Activated naive CD8-positive, alpha-beta T cell (primary cell): ENCODE measurements at regions not wholly inside any gene's neighbourhood (a gene's known extent, or its start where the extent isn't known, plus 50 kb on each side); places are given as distances from the start of the nearest gene placed in this dataset.
"Not testable (repeated sequence)": the region's sequence is repeated elsewhere in the genome, so short reads cannot be mapped to it uniquely, and the experiment has no call there.

Source experiments
- H3K27ac Mint-ChIP-seq: one replicate; pipeline ENCODE4 v1.8.0; 2021; ENCODE audit warnings: mixed read lengths
- H3K27me3 Mint-ChIP-seq: one replicate; pipeline ENCODE4 v1.8.0; 2021; ENCODE audit warnings: mixed read lengths
- H3K36me3 Mint-ChIP-seq: one replicate; pipeline ENCODE4 v1.8.0; 2021; ENCODE audit warnings: mixed read lengths
- H3K4me1 Mint-ChIP-seq: one replicate; pipeline ENCODE4 v1.8.0; 2021; ENCODE audit warnings: low read depth, mixed read lengths
- H3K4me3 Mint-ChIP-seq: one replicate; pipeline ENCODE4 v1.8.0; 2021; ENCODE audit warnings: mild to moderate bottlenecking, mixed read lengths
- H3K9me3 Mint-ChIP-seq: one replicate; pipeline ENCODE4 v1.8.0; 2021; ENCODE audit warnings: low read depth, mixed read lengths

DNA sequence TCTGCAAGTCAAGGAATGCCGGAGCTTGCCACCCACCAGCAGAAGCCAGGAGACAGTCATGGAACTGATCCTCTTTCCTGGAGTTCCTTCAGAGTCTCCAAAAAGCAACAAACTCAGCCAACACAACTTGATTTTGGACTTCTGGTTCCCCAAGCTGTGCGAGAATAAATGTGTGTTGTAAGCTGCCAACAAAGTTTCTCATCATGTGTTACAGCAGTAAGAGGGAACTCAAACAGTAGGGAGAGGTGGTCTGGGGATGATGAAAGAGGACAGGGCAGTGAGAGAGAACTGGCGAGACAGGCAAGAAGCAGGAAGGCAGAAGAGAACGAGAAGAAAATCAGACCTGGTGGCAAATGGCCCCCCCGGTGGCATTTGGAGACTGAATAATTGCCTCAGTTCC, 204.9 kb downstream of the MAF start:
- Mint-ChIP-seq H3K4me1 (no peaks in the 10 kb centered on the region), H3K4me3 (no peak overlapping the region), H3K9me3 (no peaks in the 10 kb centered on the region), H3K27me3 (no peaks in the 10 kb centered on the region), H3K27ac (no peak overlapping the region), H3K36me3 (no peaks in the 10 kb centered on the region)

DNA sequence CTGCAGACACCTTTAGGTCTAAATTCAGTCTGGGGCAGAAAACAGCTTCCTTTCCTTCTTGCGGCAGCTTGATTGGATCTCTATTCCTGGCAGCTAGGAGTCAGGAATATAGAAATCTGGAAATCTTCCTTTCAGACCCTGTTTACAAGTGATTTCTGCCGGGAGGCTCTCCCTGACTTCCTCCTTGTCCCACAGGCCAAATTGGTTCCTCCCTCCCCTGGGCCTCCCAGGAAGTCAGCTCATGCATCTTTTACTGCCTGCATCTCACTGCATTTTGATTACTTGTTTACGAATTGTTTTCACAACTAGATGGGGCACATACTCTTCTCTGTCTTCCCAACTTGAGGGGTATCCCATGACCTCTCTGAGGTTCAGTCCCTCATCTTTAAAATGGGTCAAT, 206.3 kb downstream of the MAF start:
- H3K4me1 Mint-ChIP-seq: no peaks in the 10 kb centered on the region
- H3K9me3 Mint-ChIP-seq: no peaks in the 10 kb centered on the region
- no peak overlapping the region for H3K27ac Mint-ChIP-seq
- no peak overlapping the region for H3K4me3 Mint-ChIP-seq
- no peaks in the 10 kb centered on the region for H3K36me3 Mint-ChIP-seq
- H3K27me3 Mint-ChIP-seq: peaks cover 1% of the 10 kb centered on the region

DNA sequence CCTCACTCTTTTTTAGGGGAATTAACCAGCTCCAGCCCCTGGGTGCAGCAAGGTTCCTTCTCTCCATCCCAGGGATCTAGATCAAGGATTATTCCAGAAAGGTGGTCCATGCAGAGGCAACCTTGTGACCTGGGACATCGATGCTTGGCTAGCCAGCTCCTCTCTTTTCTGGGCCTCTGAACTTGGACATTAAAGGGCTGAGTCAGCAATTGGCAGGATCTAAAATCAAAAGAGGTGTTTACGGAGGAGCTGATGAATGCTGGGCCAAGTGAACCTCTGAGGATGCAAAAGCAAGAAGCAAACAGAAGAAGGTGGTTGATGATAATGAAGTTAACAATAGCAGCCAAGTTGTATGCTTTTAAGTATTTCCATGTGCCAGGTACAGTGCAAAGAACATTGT, 207.0 kb downstream of the MAF start:
- H3K36me3 Mint-ChIP-seq: no peaks in the 10 kb centered on the region
- H3K9me3 Mint-ChIP-seq: no peaks in the 10 kb centered on the region
- H3K27me3 Mint-ChIP-seq: peaks cover 1% of the 10 kb centered on the region
- no peak overlapping the region for H3K27ac Mint-ChIP-seq
- H3K4me3 Mint-ChIP-seq: no peak overlapping the region
- H3K4me1 Mint-ChIP-seq: no peaks in the 10 kb centered on the region

DNA sequence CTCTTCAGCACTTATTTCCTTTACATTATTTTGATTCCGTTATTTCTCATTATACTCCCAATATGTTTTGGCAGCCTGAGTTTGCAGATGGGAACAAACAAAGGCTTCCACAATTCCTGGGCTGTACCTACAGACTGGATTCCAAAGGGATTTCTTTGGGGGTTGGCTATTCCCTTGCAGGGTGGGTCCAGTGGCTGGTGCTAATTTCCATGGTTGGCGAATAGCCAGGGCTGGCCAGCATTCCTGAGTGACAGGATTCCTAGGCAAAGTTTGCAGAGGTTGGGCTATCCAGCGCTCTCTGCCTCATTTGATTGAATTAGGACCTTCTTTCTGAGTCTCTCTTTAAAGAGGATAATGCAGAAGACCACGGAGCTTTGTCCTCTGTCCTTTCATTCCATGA, 207.4 kb downstream of the MAF start:
- Mint-ChIP-seq H3K4me3 (no peak overlapping the region), H3K27me3 (peaks cover 1% of the 10 kb centered on the region), H3K36me3 (no peaks in the 10 kb centered on the region), H3K9me3 (no peaks in the 10 kb centered on the region), H3K4me1 (no peaks in the 10 kb centered on the region), H3K27ac (no peak overlapping the region)

DNA sequence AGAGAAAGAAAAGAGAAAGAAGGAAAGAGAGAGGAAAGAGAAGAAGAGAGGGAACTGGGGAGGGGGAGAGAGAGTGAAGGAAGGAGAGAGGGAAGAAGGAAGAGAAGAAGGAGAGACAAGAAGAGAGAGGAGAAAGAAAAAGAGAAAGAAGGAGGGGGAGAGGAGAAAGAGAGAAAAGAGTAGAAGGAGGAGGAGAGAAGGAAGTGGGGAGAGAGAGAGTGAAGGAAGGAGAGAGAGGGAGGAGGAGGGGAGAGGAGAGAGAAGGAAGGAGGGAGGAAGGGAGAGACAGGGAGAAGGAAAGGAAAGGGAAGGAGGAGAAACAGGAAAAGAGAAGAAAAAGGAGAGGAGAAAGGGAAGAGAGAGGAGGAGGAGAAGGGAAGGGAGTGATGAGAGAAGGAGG, 208.5 kb downstream of the MAF start:
- Mint-ChIP-seq H3K4me1 (no peaks in the 10 kb centered on the region), H3K36me3 (no peaks in the 10 kb centered on the region), H3K27me3 (peaks cover 1% of the 10 kb centered on the region), H3K27ac (no peak overlapping the region), H3K9me3 (no peaks in the 10 kb centered on the region), H3K4me3 (no peak overlapping the region)

DNA sequence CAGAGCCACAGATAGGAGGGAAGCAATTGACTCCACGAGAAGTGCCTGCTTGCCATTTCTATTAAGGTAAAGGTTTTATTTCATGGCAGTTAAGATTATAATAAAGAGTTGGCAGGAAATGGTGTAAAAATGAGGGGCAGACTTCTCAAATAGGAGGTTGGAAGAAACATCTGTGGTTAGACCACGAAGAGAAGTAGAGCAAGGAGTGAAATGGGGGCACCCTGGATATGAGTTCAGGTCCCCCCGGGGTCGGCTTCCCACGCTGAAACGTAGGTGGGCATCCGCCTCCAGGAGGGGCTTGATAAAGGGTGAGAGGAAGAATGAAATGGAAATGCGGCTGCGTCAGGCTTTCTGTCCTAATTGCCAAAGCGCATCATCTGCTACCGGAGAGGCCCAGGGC, 209.1 kb downstream of the MAF start:
- Mint-ChIP-seq H3K36me3 (no peaks in the 10 kb centered on the region), H3K27me3 (peaks cover 1% of the 10 kb centered on the region), H3K27ac (no peak overlapping the region), H3K9me3 (no peaks in the 10 kb centered on the region), H3K4me1 (no peaks in the 10 kb centered on the region), H3K4me3 (no peak overlapping the region)

DNA sequence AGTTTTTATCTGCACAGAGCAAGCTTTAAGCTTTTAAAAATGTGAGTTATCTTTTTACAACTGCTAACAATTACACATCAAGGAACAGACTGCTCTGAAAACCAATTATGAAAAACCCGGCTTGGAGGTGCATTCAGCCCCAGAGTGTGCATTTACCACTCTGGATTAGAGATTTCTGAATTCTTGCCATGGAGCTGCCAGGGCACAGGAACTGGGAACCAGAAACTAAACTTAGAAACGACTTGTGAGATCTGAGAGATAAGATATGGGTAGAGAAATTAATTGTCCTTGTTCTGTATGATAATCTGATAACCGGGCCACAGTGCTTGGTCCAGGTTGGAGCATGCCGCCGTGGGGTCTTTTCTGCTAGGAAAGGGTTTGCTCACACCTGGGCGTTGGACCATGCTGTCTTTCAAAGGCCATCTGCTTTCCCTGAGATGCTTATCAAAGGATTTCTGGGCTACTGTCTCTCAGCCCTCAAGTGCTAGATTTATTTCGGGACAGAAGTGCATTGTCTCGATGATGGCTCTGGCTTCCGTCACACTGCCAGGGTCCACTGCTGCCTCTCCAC, 210.0 kb downstream of the MAF start:
- H3K36me3 Mint-ChIP-seq: no peaks in the 10 kb centered on the region
- H3K9me3 Mint-ChIP-seq: no peaks in the 10 kb centered on the region
- no peak overlapping the region for H3K27ac Mint-ChIP-seq

DNA sequence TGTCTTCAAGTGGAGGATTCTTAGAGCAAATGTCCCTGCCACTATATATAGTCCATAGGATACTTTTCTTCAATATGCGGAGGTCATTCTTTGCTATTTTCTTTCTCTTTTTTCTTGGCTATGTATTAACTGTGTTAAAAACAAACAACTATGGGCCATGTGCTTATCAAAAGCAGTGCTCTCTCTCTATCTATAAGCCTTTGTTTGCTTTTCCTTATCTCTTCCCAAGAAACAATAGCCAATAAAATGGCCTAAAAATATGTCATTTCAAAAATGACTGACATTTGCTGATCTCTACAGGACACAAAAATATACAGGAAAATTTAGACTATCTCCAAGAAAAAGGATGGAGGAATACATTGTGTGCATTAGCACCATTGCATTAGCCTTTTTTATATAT, 212.1 kb downstream of the MAF start:
- Mint-ChIP-seq H3K4me3 (no peak overlapping the region), H3K36me3 (no peaks in the 10 kb centered on the region), H3K4me1 (no peaks in the 10 kb centered on the region), H3K9me3 (no peaks in the 10 kb centered on the region), H3K27me3 (peaks cover 4% of the 10 kb centered on the region), H3K27ac (no peak overlapping the region)

More for the DNA sequence above, 210.0 kb downstream of the MAF start:
- Mint-ChIP-seq H3K4me1 (no peaks in the 10 kb centered on the region), H3K27me3 (peaks cover 4% of the 10 kb centered on the region), H3K4me3 (no peak overlapping the region)

DNA sequence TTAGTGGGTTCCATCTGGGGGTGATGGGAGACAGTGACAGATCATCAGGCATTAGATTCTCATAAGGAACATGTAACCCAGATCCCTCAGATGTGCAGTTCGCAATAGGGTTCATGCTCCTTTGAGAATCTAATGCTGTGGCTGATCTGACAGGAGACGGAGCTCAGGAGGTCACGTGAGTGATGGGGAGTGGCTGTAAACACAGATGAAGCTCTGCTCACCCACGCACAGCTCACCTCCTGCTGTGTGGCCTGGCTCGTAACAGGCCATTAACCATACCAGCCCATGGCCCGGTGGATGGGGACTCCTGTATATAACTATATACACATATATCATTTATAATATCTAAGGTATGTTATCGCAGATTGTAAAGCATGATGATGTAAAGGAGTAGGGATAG, 214.2 kb downstream of the MAF start:
- Mint-ChIP-seq H3K4me1 (peaks cover 10% of the 10 kb centered on the region), H3K36me3 (no peaks in the 10 kb centered on the region), H3K9me3 (no peaks in the 10 kb centered on the region), H3K27me3 (peaks cover 4% of the 10 kb centered on the region), H3K27ac (no peak overlapping the region), H3K4me3 (no peak overlapping the region)

DNA sequence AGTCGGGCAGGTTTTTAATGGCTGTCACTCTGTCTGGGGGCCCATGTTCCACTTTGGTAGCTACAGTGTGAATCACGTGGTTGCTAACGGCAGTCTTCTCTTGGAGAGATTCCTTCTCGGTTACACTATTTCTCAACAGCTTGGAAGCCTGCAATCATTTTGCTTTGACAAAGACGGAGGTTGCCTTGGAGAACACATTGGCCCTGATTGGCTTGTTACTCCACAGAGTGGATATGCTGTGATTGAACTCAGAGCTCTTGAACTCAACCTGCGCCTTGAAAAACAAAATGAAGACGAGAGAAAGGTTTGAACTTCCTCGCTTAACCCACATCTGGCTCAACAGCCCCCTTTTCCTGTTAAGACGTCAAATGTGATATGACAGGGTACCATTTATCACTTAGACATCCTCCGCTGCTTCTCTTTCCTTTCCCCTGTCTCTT, 218.9 kb downstream of the MAF start:
- Mint-ChIP-seq H3K9me3 (no peaks in the 10 kb centered on the region), H3K27me3 (peaks cover 6% of the 10 kb centered on the region), H3K4me3 (no peak overlapping the region), H3K27ac (no peak overlapping the region), H3K4me1 (peaks cover 23% of the 10 kb centered on the region), H3K36me3 (no peaks in the 10 kb centered on the region)

DNA sequence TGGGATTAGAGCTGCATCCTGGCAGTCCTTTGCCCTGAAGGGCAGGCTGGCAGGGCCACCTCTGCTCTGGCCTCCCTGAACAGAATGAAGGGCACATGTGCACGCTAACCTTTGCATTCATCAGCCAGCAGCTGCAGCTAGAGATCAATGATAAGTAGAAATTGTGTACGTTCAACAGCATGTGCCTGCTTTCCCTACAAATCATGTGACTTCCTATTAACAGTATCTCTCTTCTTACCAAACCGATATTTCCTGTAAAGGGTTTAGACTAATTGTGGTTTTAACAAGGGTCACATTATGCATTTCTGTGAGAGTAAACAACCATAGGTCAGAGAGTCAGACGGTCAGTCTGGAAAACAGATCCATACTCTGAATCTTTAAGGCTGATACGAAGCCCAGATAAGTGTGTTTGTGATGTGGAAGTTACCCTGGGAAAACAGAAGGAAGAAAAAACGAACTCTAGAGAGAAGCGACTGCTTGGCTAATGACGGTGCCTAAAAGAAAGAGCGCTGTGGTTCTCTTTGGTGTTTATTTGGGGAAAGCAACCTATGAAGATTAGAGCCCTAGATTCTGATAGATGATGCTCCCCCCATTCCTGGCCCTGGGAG, 219.4 kb downstream of the MAF start:
- Mint-ChIP-seq H3K27ac (peak overlapping the region; percentile 67), H3K36me3 (no peaks in the 10 kb centered on the region), H3K9me3 (no peaks in the 10 kb centered on the region), H3K4me1 (peaks cover 23% of the 10 kb centered on the region), H3K27me3 (peaks cover 4% of the 10 kb centered on the region), H3K4me3 (peak overlapping the region; percentile 53)

DNA sequence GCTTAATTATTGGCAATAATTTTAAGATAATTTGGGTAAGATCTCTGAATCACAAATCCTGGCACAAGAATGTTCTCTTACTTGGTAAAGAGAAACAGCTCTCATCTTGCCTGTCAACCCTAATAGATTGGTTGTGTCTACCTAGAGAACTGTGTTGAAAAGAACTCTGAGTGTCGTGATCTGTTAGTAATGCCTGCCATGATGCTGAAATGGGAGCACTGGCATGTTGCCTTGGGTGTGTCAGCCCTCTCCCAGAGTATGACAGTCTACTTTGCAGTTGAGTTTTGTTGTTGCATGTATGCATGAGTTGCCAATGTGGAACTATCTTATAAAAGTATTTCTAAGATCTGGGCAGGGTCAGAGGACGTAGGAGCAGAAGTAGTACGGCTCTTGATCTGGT, 221.4 kb downstream of the MAF start:
- H3K4me1 Mint-ChIP-seq: peaks cover 23% of the 10 kb centered on the region
- H3K4me3 Mint-ChIP-seq: no peak overlapping the region
- peaks cover 4% of the 10 kb centered on the region for H3K9me3 Mint-ChIP-seq
- peaks cover 8% of the 10 kb centered on the region for H3K27me3 Mint-ChIP-seq
- H3K36me3 Mint-ChIP-seq: peaks cover 2% of the 10 kb centered on the region
- no peak overlapping the region for H3K27ac Mint-ChIP-seq

DNA sequence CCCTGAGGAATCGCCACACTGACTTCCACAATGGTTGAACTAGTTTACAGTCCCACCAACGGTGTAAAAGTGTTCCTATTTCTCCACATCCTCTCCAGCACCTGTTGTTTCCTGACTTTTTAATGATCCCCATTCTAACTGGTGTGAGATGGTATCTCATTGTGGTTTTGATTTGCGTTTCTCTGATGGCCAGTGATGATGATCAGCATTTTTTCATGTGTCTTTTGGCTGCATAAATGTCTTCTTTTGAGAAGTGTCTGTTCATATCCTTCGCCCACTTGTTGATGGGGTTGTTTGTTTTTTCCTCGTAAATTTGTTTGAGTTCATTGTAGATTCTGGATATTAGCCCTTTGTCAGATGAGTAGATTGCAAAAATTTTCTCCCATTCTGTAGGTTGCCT, 223.5 kb downstream of the MAF start:
- not testable (repeated sequence) for H3K9me3 Mint-ChIP-seq, H3K27ac Mint-ChIP-seq, H3K36me3 Mint-ChIP-seq, H3K27me3 Mint-ChIP-seq, H3K4me3 Mint-ChIP-seq
- H3K4me1 Mint-ChIP-seq: peaks cover 21% of the 10 kb centered on the region

DNA sequence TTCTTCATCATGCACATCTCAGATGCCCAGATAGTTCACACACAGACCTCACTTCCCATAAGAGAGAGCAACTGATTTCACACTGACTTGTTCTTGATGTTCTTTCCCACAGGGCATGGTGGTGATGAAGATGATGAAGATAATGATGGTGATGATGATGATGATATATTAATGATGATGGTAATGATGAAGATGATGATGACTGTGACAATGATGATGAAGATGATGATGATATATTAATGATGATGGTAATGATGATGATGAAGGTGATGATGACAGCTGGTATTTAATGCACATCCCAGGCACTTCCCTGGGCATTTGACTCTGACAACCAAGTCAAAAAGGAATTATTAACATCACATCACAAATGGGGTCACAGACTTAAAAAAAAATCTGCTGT, 225.2 kb downstream of the MAF start:
- Mint-ChIP-seq H3K4me1 (peaks cover 3% of the 10 kb centered on the region), H3K9me3 (peaks cover 12% of the 10 kb centered on the region), H3K36me3 (peaks cover 7% of the 10 kb centered on the region), H3K4me3 (no peak overlapping the region), H3K27ac (no peak overlapping the region), H3K27me3 (peaks cover 9% of the 10 kb centered on the region)

DNA sequence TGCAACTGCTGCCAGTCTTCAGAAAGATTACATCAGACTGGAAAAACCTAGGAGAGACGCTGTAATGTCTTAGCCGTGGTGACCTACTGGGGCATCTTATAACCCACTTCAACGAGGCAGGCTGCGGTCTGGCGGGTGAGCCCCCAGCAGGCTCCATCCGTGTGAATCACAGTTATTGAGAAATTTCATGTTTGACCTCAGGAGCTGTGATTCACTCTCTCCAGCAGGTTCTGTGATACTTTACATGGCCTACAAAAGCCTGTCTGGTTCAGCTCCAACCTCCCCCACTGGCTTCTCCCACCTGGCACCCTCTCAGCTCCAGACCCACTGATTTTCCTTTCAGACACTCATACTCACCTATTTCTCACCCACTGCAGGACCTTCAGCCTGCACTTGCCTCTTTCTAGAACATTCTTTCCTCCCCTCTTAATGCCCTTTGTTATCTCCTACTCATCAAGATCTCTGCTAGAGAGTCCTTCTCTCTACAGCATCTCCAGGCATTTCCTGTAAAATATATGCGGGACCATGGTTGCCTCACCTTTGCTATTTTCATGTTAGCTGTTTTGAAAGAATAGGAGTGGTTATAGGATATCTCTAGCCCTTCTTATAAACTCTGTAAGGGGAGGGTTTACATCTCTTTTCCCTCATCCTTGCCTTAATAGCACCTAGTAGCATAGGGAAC, 227.9 kb downstream of the MAF start:
- Mint-ChIP-seq H3K9me3 (peaks cover 12% of the 10 kb centered on the region), H3K4me3 (no peak overlapping the region), H3K27ac (no peak overlapping the region), H3K4me1 (no peaks in the 10 kb centered on the region), H3K27me3 (peaks cover 5% of the 10 kb centered on the region), H3K36me3 (peaks cover 7% of the 10 kb centered on the region)

DNA sequence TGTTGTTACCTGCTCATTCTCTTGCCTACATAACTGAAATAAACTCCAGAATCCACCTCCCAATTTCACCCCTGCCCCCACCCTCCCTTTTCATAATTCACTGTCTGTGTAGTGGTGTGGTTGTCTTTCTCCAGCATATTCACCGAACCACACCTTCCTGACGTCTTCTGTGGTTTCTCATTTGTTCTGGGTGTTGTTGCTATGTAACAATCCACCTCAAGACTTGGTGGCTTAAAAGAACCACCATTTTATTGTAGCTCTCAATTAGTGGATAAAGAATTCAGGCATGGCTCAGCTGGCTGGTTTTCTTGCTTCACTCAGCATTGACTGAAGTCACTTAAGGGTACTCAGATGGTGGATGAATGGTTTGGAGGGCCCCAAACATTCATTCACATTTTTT, 229.8 kb downstream of the MAF start:
- Mint-ChIP-seq H3K4me1 (no peaks in the 10 kb centered on the region), H3K27ac (no peak overlapping the region), H3K9me3 (peaks cover 15% of the 10 kb centered on the region), H3K36me3 (peaks cover 7% of the 10 kb centered on the region), H3K27me3 (peaks cover 5% of the 10 kb centered on the region), H3K4me3 (no peak overlapping the region)
